ENCODE measurements at regions not wholly inside any gene's neighbourhood (a gene's known extent, or its start where the extent isn't known, plus 50 kb on each side); places are given as distances from the start of the nearest gene placed in this dataset.

DNA sequence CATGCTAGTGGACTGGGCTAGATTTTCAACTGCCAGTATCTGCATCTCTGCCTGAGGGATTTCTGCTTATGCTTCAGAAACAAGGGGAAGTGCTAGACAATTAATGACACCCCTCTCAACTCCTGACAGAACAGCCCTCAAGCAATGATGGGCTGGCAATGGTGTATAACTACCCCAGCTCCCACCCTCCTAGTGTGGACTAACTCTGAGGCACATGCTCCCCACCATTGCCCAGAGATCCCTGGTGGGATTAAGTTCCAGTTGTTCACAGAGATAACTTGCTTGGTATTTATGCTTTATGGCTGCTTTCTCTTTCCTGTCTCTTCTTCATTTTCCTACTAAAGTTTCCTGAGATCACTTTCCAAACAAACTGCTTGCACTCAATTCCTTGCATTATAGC lies 113.5 kb downstream of the RPS24 start:
- no peaks in the 10 kb centered on the region for H3K4me1 ChIP-seq (ENCODE audit: control insufficient read depth, extremely low read depth, insufficient read depth, low read length)
- no peak overlapping the region for H3K4me2 ChIP-seq (ENCODE audit: extremely low read depth, insufficient read depth, low read length)
- H3K36me3 ChIP-seq (ENCODE audit: control insufficient read depth, insufficient read depth, low read length), result no peaks in the 10 kb centered on the region
- DNase-seq (ENCODE audit: low read depth in 2 of 2), result no peak
- TF ChIP-seq, protein P1, sequence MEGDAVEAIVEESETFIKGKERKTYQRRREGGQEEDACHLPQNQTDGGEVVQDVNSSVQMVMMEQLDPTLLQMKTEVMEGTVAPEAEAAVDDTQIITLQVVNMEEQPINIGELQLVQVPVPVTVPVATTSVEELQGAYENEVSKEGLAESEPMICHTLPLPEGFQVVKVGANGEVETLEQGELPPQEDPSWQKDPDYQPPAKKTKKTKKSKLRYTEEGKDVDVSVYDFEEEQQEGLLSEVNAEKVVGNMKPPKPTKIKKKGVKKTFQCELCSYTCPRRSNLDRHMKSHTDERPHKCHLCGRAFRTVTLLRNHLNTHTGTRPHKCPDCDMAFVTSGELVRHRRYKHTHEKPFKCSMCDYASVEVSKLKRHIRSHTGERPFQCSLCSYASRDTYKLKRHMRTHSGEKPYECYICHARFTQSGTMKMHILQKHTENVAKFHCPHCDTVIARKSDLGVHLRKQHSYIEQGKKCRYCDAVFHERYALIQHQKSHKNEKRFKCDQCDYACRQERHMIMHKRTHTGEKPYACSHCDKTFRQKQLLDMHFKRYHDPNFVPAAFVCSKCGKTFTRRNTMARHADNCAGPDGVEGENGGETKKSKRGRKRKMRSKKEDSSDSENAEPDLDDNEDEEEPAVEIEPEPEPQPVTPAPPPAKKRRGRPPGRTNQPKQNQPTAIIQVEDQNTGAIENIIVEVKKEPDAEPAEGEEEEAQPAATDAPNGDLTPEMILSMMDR (conservative IDR thresholded peaks at IDR 0.05 in 1 of 2, IDR thresholded peaks at IDR 0.05 in 1 of 2; ENCODE audit: low read depth in 1 of 2, low read length in 2 of 2), result no peak
- TF ChIP-seq EZH2 (IDR thresholded peaks at IDR 0.05; ENCODE audit: low read length, missing control alignments), result no peak
- H4K20me1 ChIP-seq (ENCODE audit: control insufficient read depth, extremely low read depth, insufficient read depth, low read length), result no peaks in the 10 kb centered on the region
- peaks cover 27% of the 10 kb centered on the region for H3K27me3 ChIP-seq (ENCODE audit: control insufficient read depth, insufficient read depth, low read length)
- no peaks in the 10 kb centered on the region for H3K79me2 ChIP-seq (ENCODE audit: control insufficient read depth, insufficient read depth, low read length)
- H2AFZ ChIP-seq (ENCODE audit: low read length), result no peak overlapping the region
- no peak overlapping the region for H3K9ac ChIP-seq (ENCODE audit: insufficient read depth, low read length)
- H3K9me3 ChIP-seq (ENCODE audit: control insufficient read depth, insufficient read depth, low read depth, low read length), result no peaks in the 10 kb centered on the region
- H3K27ac ChIP-seq (ENCODE audit: insufficient read depth, low read length), result no peak overlapping the region
- no peak overlapping the region for H3K4me3 ChIP-seq (replicated peaks in 1 of 4; ENCODE audit: control extremely low read depth in 1 of 4, insufficient read depth in 1 of 4, low read depth in 3 of 4, low read length in 4 of 4)

DNA sequence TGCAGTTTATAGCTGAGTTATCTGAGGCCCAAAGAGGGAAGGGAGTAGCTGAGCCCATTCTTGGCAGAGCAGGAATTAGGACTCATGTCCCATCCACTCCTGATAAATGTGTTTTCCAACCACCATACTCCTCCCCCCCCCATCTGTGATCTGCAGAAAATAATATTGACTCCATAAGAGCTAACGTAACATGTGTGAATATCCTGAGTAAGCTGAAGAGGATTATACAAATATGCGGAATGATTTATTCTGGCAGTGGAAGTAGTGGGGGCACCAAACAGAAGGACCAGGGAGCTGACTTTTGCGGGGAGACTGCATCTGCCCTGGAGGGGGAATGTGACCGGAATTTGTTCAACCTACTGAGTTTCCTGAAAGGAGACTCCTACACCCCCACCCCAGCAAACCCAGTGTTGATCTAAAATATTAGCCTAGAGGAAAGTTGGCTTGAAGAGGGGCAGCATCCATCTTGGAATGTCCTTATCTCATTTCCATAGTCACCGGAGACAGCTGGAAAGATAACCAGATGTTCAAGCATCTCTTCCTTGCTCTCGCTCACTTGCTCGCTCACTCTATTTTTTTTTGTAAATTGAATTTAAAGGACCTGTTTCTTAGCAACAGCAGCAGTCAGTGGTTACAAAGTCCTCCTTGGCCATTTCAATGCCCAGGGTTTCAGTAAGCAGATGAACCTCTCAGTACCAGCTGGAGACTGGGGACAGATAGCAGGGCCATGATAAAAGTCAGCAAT lies 114.7 kb downstream of the RPS24 start:
- Histone ChIP-seq H3K4me2 (ENCODE audit: extremely low read depth, insufficient read depth, low read length) (no peak overlapping the region), H4K20me1 (ENCODE audit: control insufficient read depth, extremely low read depth, insufficient read depth, low read length) (no peaks in the 10 kb centered on the region), H3K9me3 (ENCODE audit: control insufficient read depth, insufficient read depth, low read depth, low read length) (no peaks in the 10 kb centered on the region), H3K4me3 (replicated peaks in 1 of 4; ENCODE audit: control extremely low read depth in 1 of 4, insufficient read depth in 1 of 4, low read depth in 3 of 4, low read length in 4 of 4) (no peak overlapping the region), H3K4me1 (ENCODE audit: control insufficient read depth, extremely low read depth, insufficient read depth, low read length) (no peaks in the 10 kb centered on the region), H3K27ac (ENCODE audit: insufficient read depth, low read length) (no peak overlapping the region), H3K79me2 (ENCODE audit: control insufficient read depth, insufficient read depth, low read length) (no peaks in the 10 kb centered on the region), H3K9ac (ENCODE audit: insufficient read depth, low read length) (no peak overlapping the region), H3K27me3 (ENCODE audit: control insufficient read depth, insufficient read depth, low read length) (peaks cover 23% of the 10 kb centered on the region), H3K36me3 (ENCODE audit: control insufficient read depth, insufficient read depth, low read length) (no peaks in the 10 kb centered on the region), H2AFZ (ENCODE audit: low read length) (no peak overlapping the region)
- TF ChIP-seq, protein P1 (conservative IDR thresholded peaks at IDR 0.05 in 1 of 2, IDR thresholded peaks at IDR 0.05 in 1 of 2; ENCODE audit: low read depth in 1 of 2, low read length in 2 of 2), result no peak
- TF ChIP-seq EZH2 (IDR thresholded peaks at IDR 0.05; ENCODE audit: low read length, missing control alignments), result no peak
- no peak for DNase-seq (ENCODE audit: low read depth in 2 of 2)

DNA sequence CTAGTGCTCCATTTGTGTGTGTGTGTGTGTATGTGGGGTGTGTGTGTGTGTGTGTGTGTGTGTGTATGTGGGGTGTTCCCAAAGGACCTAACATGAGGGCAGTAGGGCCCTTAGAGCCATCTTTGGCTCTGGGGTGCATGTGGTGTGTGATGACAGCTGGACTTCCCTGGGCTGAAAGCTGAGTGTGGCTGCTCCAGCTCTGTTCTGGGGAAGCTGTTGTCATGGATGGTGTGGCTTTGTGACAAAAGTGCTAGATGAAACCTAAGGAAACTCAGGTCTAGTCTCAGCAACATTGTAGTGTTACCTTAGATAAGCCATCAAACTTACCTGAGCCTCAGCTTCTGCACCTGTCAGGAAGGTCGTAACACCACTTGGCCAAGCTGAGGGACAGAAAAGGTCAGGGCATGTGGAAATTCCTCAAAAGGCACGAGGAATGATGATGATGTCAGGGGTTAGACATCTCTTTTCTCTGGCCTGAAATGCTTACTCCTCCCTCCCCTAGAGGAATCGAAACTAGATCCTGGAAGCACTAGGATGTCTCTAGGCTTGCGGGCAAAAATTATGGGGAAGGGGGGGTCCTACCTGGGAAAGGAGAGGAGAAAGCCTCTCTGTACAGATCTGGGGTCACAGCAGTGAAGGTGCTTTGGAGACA lies 115.4 kb downstream of the RPS24 start:
- TF ChIP-seq EZH2 (IDR thresholded peaks at IDR 0.05; ENCODE audit: low read length, missing control alignments), result no peak
- TF ChIP-seq, protein P1 (conservative IDR thresholded peaks at IDR 0.05 in 1 of 2, IDR thresholded peaks at IDR 0.05 in 1 of 2; ENCODE audit: low read depth in 1 of 2, low read length in 2 of 2), result no peak
- Histone ChIP-seq H3K27ac (ENCODE audit: insufficient read depth, low read length) (no peak overlapping the region), H3K27me3 (ENCODE audit: control insufficient read depth, insufficient read depth, low read length) (peaks cover 19% of the 10 kb centered on the region), H3K79me2 (ENCODE audit: control insufficient read depth, insufficient read depth, low read length) (no peaks in the 10 kb centered on the region), H3K4me2 (ENCODE audit: extremely low read depth, insufficient read depth, low read length) (no peak overlapping the region), H3K9ac (ENCODE audit: insufficient read depth, low read length) (no peak overlapping the region), H3K36me3 (ENCODE audit: control insufficient read depth, insufficient read depth, low read length) (no peaks in the 10 kb centered on the region), H2AFZ (ENCODE audit: low read length) (no peak overlapping the region), H3K9me3 (ENCODE audit: control insufficient read depth, insufficient read depth, low read depth, low read length) (no peaks in the 10 kb centered on the region), H4K20me1 (ENCODE audit: control insufficient read depth, extremely low read depth, insufficient read depth, low read length) (no peaks in the 10 kb centered on the region), H3K4me1 (ENCODE audit: control insufficient read depth, extremely low read depth, insufficient read depth, low read length) (no peaks in the 10 kb centered on the region), H3K4me3 (replicated peaks in 1 of 4; ENCODE audit: control extremely low read depth in 1 of 4, insufficient read depth in 1 of 4, low read depth in 3 of 4, low read length in 4 of 4) (no peak overlapping the region)
- peak; percentile 11 to 12 for DNase-seq (ENCODE audit: low read depth in 2 of 2)
